Loucy (cell line): ENCODE measurements at regions not wholly inside any gene's neighbourhood (a gene's known extent, or its start where the extent isn't known, plus 50 kb on each side); places are given as distances from the start of the nearest gene placed in this dataset.

ENCODE experiments used
- H2AFZ ChIP-seq: fragments of 200-600 bp; sonication (generic); 2 replicates; pipeline ENCODE4 v1.6.0; 2016; ENCODE audit warnings: antibody characterized with exemption, mild to moderate bottlenecking, low read length, moderate library complexity
- H3F3A ChIP-seq: fragments of 200-600 bp; 2 replicates; pipeline ENCODE4 v1.6.0; 2016; ENCODE audit warnings: antibody characterized with exemption, low read depth, mild to moderate bottlenecking
- H3K27me3 ChIP-seq: fragments of 200-600 bp; sonication (generic); 2 replicates; pipeline ENCODE4 v1.6.1; 2014; ENCODE audit warnings: low read length, mild to moderate bottlenecking; ENCODE audit not compliant: insufficient read depth, poor library complexity, severe bottlenecking
- H3K36me3 ChIP-seq: fragments of 200-600 bp; sonication (generic); 2 replicates; pipeline ENCODE4 v1.6.1; 2016; ENCODE audit warnings: low read length; ENCODE audit not compliant: insufficient read depth
- H3K4me1 ChIP-seq: fragments of 200-600 bp; sonication (generic); 2 replicates; pipeline ENCODE4 v1.5.1; 2014; ENCODE audit warnings: low read length, mild to moderate bottlenecking; ENCODE audit not compliant: insufficient read depth, poor library complexity, severe bottlenecking
- H3K4me2 ChIP-seq: fragments of 200-600 bp; sonication (generic); 2 replicates; pipeline ENCODE4 v1.6.0; 2014; ENCODE audit warnings: antibody characterized with exemption, low read length, low read depth, mild to moderate bottlenecking; ENCODE audit not compliant: poor library complexity, severe bottlenecking
- H3K4me3 ChIP-seq: fragments of 200-600 bp; sonication (generic); 2 replicates; pipeline ENCODE4 v1.5.1; 2014; ENCODE audit warnings: low read length, mild to moderate bottlenecking, mixed read lengths; ENCODE audit not compliant: poor library complexity, severe bottlenecking
- H3K79me2 ChIP-seq: fragments of 200-600 bp; sonication (generic); 2 replicates; pipeline ENCODE4 v1.6.1; 2014; ENCODE audit warnings: low read length; ENCODE audit not compliant: insufficient read depth
- H3K9ac ChIP-seq: fragments of 200-600 bp; sonication (generic); 2 replicates; pipeline ENCODE4 v1.6.0; 2014; ENCODE audit warnings: mild to moderate bottlenecking, low read depth, low read length, moderate library complexity; ENCODE audit not compliant: poor library complexity, severe bottlenecking
- H3K9me2 ChIP-seq: fragments of 200-600 bp; sonication (generic); replicated peaks from 2 replicates; pipeline ENCODE4 v1.6.1; 2016; ENCODE audit warnings: low read depth, low read length, mixed read lengths
- H3K9me3 ChIP-seq: fragments of 200-600 bp; sonication (generic); 2 replicates; pipeline ENCODE4 v1.6.1; 2014; ENCODE audit warnings: mild to moderate bottlenecking, antibody characterized with exemption, low read length, low read depth; ENCODE audit not compliant: insufficient read depth
- H4K20me1 ChIP-seq: fragments of 200-600 bp; sonication (generic); 2 replicates; pipeline ENCODE4 v1.6.0; 2014; ENCODE audit warnings: antibody characterized with exemption, low read length, mild to moderate bottlenecking; ENCODE audit not compliant: insufficient read depth, poor library complexity, severe bottlenecking
- CTCF ChIP-seq: fragments of 200-600 bp; sonication (generic); conservative IDR thresholded peaks from 2 replicates; pipeline ENCODE4 v1.5.1; 2014; ENCODE audit warnings: mild to moderate bottlenecking, antibody characterized with exemption, low read length
- EZH2phosphoT487 ChIP-seq: fragments of 200-600 bp; IDR thresholded peaks from 2 replicates; pipeline ENCODE4 v1.6.1; 2018; ENCODE audit warnings: antibody characterized with exemption, mild to moderate bottlenecking, moderate library complexity, borderline replicate concordance

- no peaks in the 10 kb centered on the region for H3K9me3 ChIP-seq
- TF ChIP-seq EZH2phosphoT487 (no peak), CTCF (no peak)
- no peak overlapping the region for H3K4me3 ChIP-seq
- H2AFZ ChIP-seq: no peak overlapping the region
- H3K36me3 ChIP-seq: no peaks in the 10 kb centered on the region
- H3K9ac ChIP-seq: no peak overlapping the region
- H3K4me1 ChIP-seq: no peaks in the 10 kb centered on the region
- H3K27me3 ChIP-seq: no peaks in the 10 kb centered on the region
- no peaks in the 10 kb centered on the region for H3K9me2 ChIP-seq
- H4K20me1 ChIP-seq: no peaks in the 10 kb centered on the region
- H3F3A ChIP-seq: no peaks in the 10 kb centered on the region
- H3K79me2 ChIP-seq: no peaks in the 10 kb centered on the region
- no peak overlapping the region for H3K4me2 ChIP-seq
Observed at GRCh38 chr13:74324338-74324737, 190.1 kb upstream of the KLF12 start.

- H3K4me3 ChIP-seq: no peak overlapping the region
- no peak overlapping the region for H3K9ac ChIP-seq
- no peaks in the 10 kb centered on the region for H3K9me3 ChIP-seq
- H4K20me1 ChIP-seq: no peaks in the 10 kb centered on the region
- H3K27me3 ChIP-seq: no peaks in the 10 kb centered on the region
- H3K4me1 ChIP-seq: no peaks in the 10 kb centered on the region
- no peak overlapping the region for H3K4me2 ChIP-seq
- no peak for TF ChIP-seq CTCF
- TF ChIP-seq EZH2phosphoT487: no peak
- H3K36me3 ChIP-seq: no peaks in the 10 kb centered on the region
- H3K9me2 ChIP-seq: no peaks in the 10 kb centered on the region
- H3K79me2 ChIP-seq: no peaks in the 10 kb centered on the region
- no peak overlapping the region for H2AFZ ChIP-seq
- no peaks in the 10 kb centered on the region for H3F3A ChIP-seq
Observed at GRCh38 chr13:74322562-74322961, 188.4 kb upstream of the KLF12 start.

- no peaks in the 10 kb centered on the region for H3K9me2 ChIP-seq
- H3K79me2 ChIP-seq: no peaks in the 10 kb centered on the region
- no peak overlapping the region for H3K4me2 ChIP-seq
- H3K27me3 ChIP-seq: no peaks in the 10 kb centered on the region
- no peak overlapping the region for H3K4me3 ChIP-seq
- H3K9me3 ChIP-seq: no peaks in the 10 kb centered on the region
- no peak overlapping the region for H2AFZ ChIP-seq
- no peaks in the 10 kb centered on the region for H4K20me1 ChIP-seq
- H3K36me3 ChIP-seq: no peaks in the 10 kb centered on the region
- no peak overlapping the region for H3K9ac ChIP-seq
- no peaks in the 10 kb centered on the region for H3F3A ChIP-seq
- TF ChIP-seq EZH2phosphoT487: no peak
- no peak for TF ChIP-seq CTCF
- peaks cover 4% of the 10 kb centered on the region for H3K4me1 ChIP-seq
Observed at GRCh38 chr13:74320282-74320681, 186.1 kb upstream of the KLF12 start.
